Right atrium auricular region (tissue), 2 donors: ENCODE measurements at regions not wholly inside any gene's neighbourhood (a gene's known extent, or its start where the extent isn't known, plus 50 kb on each side); places are given as distances from the start of the nearest gene placed in this dataset.

Experiments
- DNase-seq: peaks from one replicate; pipeline ENCODE4 v3.0.0-alpha.2; 2019; ENCODE audit warnings: low spot score
- H3K27ac ChIP-seq, 2 donors: fragments of 200-600 bp; sonication (generic); 1 replicate in 1 of 2; 2 replicates in 1 of 2; pipeline ENCODE4 v1.5.1; 2016 to 2019
- H3K27me3 ChIP-seq, 2 donors: fragments of 200-600 bp; sonication (generic); one replicate each; pipeline versions ENCODE4 v1.5.1 to v1.6.0; 2017 to 2019
- H3K36me3 ChIP-seq: fragments of 200-600 bp; sonication (generic); one replicate; pipeline ENCODE4 v1.5.1; 2016
- H3K4me1 ChIP-seq, 2 donors: fragments of 200-600 bp; sonication (generic); one replicate each; pipeline versions ENCODE4 v1.5.1 to v1.6.0; 2017 to 2019
- H3K4me3 ChIP-seq, 2 donors: fragments of 200-600 bp; sonication (generic); 1 replicate in 1 of 2; 2 replicates in 1 of 2; pipeline ENCODE4 v1.5.1; 2017 to 2019; ENCODE audit warnings: mild to moderate bottlenecking in 1 of 2, moderate library complexity in 1 of 2
- H3K9me3 ChIP-seq, 2 donors: fragments of 200-600 bp; sonication (generic); one replicate each; pipeline ENCODE4 v1.5.1; 2019
- TF ChIP-seq, protein P1 (sequence below), 2 donors: fragments of 200-600 bp; sonication (generic); IDR thresholded peaks; one replicate each; pipeline ENCODE4 v1.5.1; 2019; ENCODE audit warnings: antibody characterized with exemption in 2 of 2

DNA sequence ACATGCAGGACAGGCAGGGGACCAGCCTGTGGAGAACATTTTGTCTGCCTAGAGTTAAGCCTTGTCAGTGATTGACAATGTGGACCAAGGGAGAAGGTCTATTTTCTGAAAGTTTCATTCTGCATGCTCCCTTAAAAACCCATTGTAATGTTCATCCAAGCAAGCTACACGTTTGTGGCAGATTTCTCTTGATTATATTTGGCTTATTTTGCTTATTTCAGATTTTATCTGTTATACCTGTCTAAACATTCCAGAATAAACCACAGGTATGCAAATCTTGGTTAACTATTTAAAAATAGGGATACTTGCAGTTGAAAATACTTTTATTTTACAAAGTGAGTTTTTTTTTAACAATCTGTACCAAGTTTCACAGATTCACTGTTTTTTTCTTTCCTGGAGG, 78.2 kb upstream of the F3 start:
- DNase-seq, result no peak
- H3K4me3 ChIP-seq, result no peak overlapping the region
- no peaks in the 10 kb centered on the region for H3K36me3 ChIP-seq
- no peaks in the 10 kb centered on the region for H3K27me3 ChIP-seq
- no peak overlapping the region for H3K27ac ChIP-seq
- no peaks in the 10 kb centered on the region for H3K4me1 ChIP-seq
- TF ChIP-seq, protein P1, sequence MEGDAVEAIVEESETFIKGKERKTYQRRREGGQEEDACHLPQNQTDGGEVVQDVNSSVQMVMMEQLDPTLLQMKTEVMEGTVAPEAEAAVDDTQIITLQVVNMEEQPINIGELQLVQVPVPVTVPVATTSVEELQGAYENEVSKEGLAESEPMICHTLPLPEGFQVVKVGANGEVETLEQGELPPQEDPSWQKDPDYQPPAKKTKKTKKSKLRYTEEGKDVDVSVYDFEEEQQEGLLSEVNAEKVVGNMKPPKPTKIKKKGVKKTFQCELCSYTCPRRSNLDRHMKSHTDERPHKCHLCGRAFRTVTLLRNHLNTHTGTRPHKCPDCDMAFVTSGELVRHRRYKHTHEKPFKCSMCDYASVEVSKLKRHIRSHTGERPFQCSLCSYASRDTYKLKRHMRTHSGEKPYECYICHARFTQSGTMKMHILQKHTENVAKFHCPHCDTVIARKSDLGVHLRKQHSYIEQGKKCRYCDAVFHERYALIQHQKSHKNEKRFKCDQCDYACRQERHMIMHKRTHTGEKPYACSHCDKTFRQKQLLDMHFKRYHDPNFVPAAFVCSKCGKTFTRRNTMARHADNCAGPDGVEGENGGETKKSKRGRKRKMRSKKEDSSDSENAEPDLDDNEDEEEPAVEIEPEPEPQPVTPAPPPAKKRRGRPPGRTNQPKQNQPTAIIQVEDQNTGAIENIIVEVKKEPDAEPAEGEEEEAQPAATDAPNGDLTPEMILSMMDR (IDR thresholded peaks at IDR 0.05), result no peak
- no peaks in the 10 kb centered on the region for H3K9me3 ChIP-seq

- no peaks in the 10 kb centered on the region for H3K27me3 ChIP-seq
- TF ChIP-seq, protein P1 (IDR thresholded peaks at IDR 0.05), result no peak
These were observed 76.6 kb upstream of the F3 start for GRCh38 chr1:94617957-94618739.

DNA sequence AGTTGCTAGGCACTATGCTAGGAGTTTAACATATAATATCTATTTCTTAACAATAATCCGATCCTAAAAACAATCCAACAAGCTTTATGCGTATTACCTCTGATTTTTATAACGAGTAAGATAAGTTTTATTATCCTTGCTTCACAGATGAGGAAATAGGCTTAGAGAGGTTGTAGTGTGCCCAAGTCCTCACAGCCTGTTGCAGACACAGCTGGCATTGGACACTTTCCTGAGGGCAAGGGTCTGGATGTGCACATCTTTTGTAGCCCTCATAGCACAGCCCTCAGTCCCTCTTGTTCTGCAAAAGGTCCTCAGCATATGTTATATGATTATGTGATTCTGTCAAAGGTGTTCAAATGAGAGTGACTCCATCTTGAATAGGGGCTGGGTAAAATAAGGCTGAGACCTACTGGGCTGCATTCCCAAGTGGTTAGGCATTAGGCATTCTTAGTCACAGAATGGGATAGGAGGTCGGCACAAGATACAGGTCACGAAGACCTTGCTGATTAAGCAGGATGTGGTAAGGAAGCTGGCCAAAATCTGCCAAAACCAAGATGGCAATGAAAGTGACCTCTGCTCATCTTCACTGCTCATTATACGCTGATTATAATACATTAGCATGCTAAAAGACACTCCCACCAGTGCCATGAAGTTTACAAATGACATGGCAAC, 75.7 kb upstream of the F3 start:
- TF ChIP-seq, protein P1 (IDR thresholded peaks at IDR 0.05), result no peak

More at GRCh38 chr1:94617957-94618739, 76.6 kb upstream of the F3 start:
- Histone ChIP-seq H3K36me3 (no peaks in the 10 kb centered on the region), H3K9me3 (no peaks in the 10 kb centered on the region), H3K4me3 (no peak overlapping the region), H3K4me1 (no peaks in the 10 kb centered on the region), H3K27ac (no peak overlapping the region)
- DNase-seq, result no peak

GRCh38 chr1:94616506-94616905, 74.9 kb upstream of the F3 start:
- Histone ChIP-seq H3K4me1 (no peaks in the 10 kb centered on the region), H3K36me3 (no peaks in the 10 kb centered on the region), H3K4me3 (no peak overlapping the region), H3K27ac (no peak overlapping the region), H3K27me3 (no peaks in the 10 kb centered on the region), H3K9me3 (no peaks in the 10 kb centered on the region)
- TF ChIP-seq, protein P1 (IDR thresholded peaks at IDR 0.05), result no peak
- no peak for DNase-seq

More for the DNA sequence above, 75.7 kb upstream of the F3 start:
- Histone ChIP-seq H3K4me1 (no peaks in the 10 kb centered on the region), H3K27ac (no peak overlapping the region), H3K36me3 (no peaks in the 10 kb centered on the region), H3K27me3 (no peaks in the 10 kb centered on the region), H3K9me3 (no peaks in the 10 kb centered on the region), H3K4me3 (no peak overlapping the region)
- DNase-seq, result no peak

GRCh38 chr1:94614996-94615395, 73.4 kb upstream of the F3 start:
- no peak for DNase-seq
- H3K9me3 ChIP-seq, result no peaks in the 10 kb centered on the region
- no peaks in the 10 kb centered on the region for H3K36me3 ChIP-seq
- H3K27ac ChIP-seq, result no peak overlapping the region
- no peaks in the 10 kb centered on the region for H3K27me3 ChIP-seq
- TF ChIP-seq, protein P1 (IDR thresholded peaks at IDR 0.05), result no peak
- H3K4me3 ChIP-seq, result no peak overlapping the region
- no peaks in the 10 kb centered on the region for H3K4me1 ChIP-seq
